GM12892 (cell line): ENCODE measurements at regions not wholly inside any gene's neighbourhood (a gene's known extent, or its start where the extent isn't known, plus 50 kb on each side); places are given as distances from the start of the nearest gene placed in this dataset.
"Not testable (repeated sequence)": the region's sequence is repeated elsewhere in the genome, so short reads cannot be mapped to it uniquely, and the experiment has no call there.

Source experiments
- DNase-seq: peaks from one replicate; pipeline ENCODE4 v3.0.0; 2011; ENCODE audit not compliant: insufficient read length
- FAIRE-seq: peaks from 2 replicates; lab custom pipeline; 2011; peaks lifted over from hg19 to GRCh38; lab: Jason Lieb, UNC
- POLR2A ChIP-seq: IDR thresholded peaks from 2 replicates; pipeline ENCODE4 v1.6.1; 2011; ENCODE audit warnings: low read depth, low read length, control low read depth
- POLR2AphosphoS5 ChIP-seq: IDR thresholded peaks from 2 replicates; pipeline ENCODE4 v1.6.1; 2011; ENCODE audit warnings: low read depth, low read length, control low read depth
- TAF1 ChIP-seq: IDR thresholded peaks from 2 replicates; pipeline ENCODE4 v1.6.1; 2011; ENCODE audit warnings: low read depth, mild to moderate bottlenecking, control low read depth, low read length, borderline replicate concordance

- DNase-seq (no peak), FAIRE-seq (no peak)
- no peak for TF ChIP-seq TAF1
- no peak for TF ChIP-seq POLR2A
- no peak for TF ChIP-seq POLR2AphosphoS5
These were observed 87.7 kb downstream of the DCK start for GRCh38 chr4:71081192-71081591.

GRCh38 chr4:71093745-71094144 is 100.3 kb downstream of the DCK start:
- TF ChIP-seq POLR2A, result no peak
- no peak for TF ChIP-seq TAF1
- TF ChIP-seq POLR2AphosphoS5, result no peak
- FAIRE-seq, result no peak
- no peak for DNase-seq

- TF ChIP-seq POLR2A (no peak), POLR2AphosphoS5 (no peak), TAF1 (no peak)
- FAIRE-seq (no peak), DNase-seq (no peak)
These were observed 100.8 kb downstream of the DCK start for GRCh38 chr4:71094201-71094600.

GRCh38 chr4:71095141-71095540 is 101.7 kb downstream of the DCK start:
- DNase-seq, result no peak
- TF ChIP-seq TAF1 (no peak), POLR2A (no peak), POLR2AphosphoS5 (no peak)
- no peak for FAIRE-seq

DNA sequence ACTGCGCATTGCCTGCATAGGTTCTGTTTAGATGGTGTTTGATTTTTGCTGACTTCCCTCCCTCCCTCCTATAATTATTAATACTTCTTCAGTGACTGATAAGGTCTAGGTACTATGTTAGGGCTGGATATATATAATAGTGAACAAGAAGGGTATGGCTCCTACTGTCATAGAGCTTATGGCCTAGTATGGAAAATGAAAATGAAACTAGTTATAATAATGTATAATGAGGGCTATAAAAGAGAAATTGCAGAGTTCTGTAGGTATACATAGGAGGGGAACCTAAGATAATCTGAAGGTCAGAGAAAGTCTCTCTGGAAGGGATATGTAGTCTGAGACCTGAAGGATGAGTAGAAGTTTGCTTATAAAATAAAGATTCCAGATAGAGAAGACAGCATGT is 102.1 kb downstream of the DCK start:
- TF ChIP-seq POLR2AphosphoS5 (no peak), POLR2A (no peak), TAF1 (no peak)
- FAIRE-seq, result no peak
- DNase-seq, result no peak

DNA sequence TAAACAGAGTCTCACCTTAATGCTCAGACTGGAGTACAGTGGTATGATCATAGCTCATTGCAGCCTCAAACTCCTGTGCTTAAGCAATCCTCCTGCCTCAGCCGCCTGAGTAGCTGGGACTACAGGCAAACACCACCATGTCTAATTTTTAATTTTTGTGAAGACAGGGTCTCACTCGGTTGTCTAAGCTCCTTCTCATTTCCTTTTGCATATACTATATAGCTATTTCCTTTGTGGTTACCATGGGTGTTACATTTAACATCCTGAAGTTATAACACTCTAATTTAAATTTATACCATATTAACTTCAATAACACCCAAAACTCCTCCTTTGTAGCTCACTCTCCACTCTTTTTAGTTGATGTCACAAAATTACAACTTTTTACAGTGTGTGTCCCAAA is 114.3 kb downstream of the DCK start:
- FAIRE-seq, result no peak
- no peak for DNase-seq
- TF ChIP-seq POLR2A (no peak), POLR2AphosphoS5 (no peak), TAF1 (no peak)

GRCh38 chr4:71110499-71110898 is 117.0 kb downstream of the DCK start:
- TF ChIP-seq POLR2A (no peak), POLR2AphosphoS5 (no peak), TAF1 (no peak)
- DNase-seq (no peak), FAIRE-seq (no peak)

DNA sequence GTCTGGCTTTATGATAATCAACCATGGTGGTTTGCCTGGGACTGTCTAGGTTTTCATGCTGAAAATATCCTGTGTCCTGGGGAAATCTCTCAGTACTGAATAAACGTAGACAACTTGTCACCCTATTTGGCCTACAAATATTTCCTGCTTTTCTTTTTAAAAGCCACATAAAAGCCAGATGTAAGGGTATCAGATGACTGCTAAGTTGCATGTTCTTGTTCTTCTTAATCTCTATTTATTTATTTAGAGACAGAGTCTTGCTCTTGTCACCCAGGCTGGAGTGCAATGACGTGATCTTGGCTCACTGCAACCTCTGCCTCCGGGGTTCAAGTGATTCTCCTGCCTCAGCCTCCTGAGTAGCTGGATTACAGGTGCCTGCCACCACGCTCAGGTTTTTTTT is 117.7 kb downstream of the DCK start:
- not testable (repeated sequence) for DNase-seq, FAIRE-seq

GRCh38 chr4:71113294-71113693 is 119.8 kb downstream of the DCK start:
- FAIRE-seq (no peak), DNase-seq (no peak)
- TF ChIP-seq POLR2A (no peak), TAF1 (no peak), POLR2AphosphoS5 (no peak)

DNA sequence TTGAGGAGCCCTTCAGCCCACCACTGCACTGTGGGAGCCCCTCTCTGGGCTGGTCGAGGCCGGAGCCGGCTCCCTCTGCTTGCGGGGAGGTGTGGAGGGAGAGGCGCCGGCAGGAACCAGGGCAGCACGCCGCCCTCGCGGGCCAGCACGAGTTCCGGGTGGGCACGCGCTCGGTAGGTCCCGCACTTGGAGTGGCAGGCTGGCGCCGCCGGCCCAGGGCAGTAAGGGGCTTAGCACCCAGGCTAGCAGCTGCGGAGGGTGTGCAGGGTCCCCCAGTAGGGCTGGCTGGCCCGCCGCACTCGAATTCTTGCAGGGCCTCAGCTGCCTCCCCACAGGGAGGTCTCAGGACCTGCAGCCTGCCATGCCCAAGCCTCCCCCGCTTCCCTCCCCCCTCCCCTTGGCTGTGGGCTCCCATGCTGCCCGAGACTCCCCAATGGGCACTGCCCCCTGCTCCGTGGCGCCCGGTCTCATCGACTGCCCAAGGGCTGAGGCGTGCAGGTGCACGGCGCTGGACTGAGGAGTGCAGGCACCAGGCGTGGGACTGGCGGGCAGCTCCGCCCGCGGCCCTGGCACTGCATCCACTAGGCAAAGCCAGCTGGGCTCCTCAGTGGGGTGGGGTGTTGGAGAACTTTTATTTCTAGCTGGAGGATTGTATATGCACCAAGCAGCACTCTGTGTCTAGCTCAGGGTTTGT is 127.5 kb downstream of the DCK start:
- TF ChIP-seq TAF1, result no peak
- no peak for TF ChIP-seq POLR2A
- TF ChIP-seq POLR2AphosphoS5, result no peak
- FAIRE-seq (no peak), DNase-seq (no peak)

DNA sequence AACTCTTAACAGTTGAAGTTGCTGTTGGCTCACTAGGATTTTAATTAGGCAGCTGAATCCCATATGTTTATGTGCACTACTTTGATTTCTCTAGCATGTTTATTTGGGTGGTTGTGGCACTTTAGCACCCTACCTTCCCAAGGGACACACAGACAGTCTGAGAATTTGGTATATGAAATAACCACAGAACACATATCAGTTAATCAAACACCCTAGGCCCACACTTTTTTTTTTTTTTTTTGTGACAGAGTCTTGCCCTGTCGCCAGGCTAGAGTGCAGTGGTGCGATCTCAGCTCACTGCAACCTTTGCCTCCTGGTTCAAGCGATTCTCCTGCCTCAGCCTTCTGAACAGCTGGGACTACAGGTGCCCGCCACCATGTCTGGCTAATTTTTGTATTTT is 130.5 kb downstream of the DCK start:
- TF ChIP-seq TAF1 (no peak), POLR2A (no peak), POLR2AphosphoS5 (no peak)
- FAIRE-seq, result no peak
- DNase-seq, result no peak

GRCh38 chr4:71125137-71125536 is 131.7 kb downstream of the DCK start:
- DNase-seq (no peak), FAIRE-seq (no peak)
- no peak for TF ChIP-seq POLR2A
- TF ChIP-seq POLR2AphosphoS5, result no peak
- no peak for TF ChIP-seq TAF1

- TF ChIP-seq POLR2A (no peak), POLR2AphosphoS5 (no peak), TAF1 (no peak)
- FAIRE-seq (no peak), DNase-seq (no peak)
These were observed 133.3 kb downstream of the DCK start for GRCh38 chr4:71126719-71127118.
